K562 (cell line): ENCODE measurements at regions not wholly inside any gene's neighbourhood (a gene's known extent, or its start where the extent isn't known, plus 50 kb on each side); places are given as distances from the start of the nearest gene placed in this dataset.

Experiments
- ADNP ChIP-seq: fragments of 200-800 bp; sonication (Bioruptor generic); IDR thresholded peaks from 2 replicates; pipeline ENCODE4 v1.6.1; 2016; ENCODE audit warnings: missing genetic modification characterization, missing compliant biosample characterization
- ATF7 ChIP-seq: fragments of 450-650 bp; IDR thresholded peaks from 2 replicates; pipeline ENCODE4 v1.7.1; 2014; ENCODE audit warnings: mild to moderate bottlenecking, moderate library complexity
- BRD4 ChIP-seq: fragments of 200-600 bp; sonication (generic); IDR thresholded peaks from 2 replicates; pipeline ENCODE4 v1.6.1; 2017; ENCODE audit warnings: inconsistent platforms
- BRF2 ChIP-seq: IDR thresholded peaks from 3 replicates; pipeline ENCODE4 v1.6.1; 2011; ENCODE audit warnings: borderline replicate concordance, mild to moderate bottlenecking; ENCODE audit not compliant: insufficient read length, insufficient read depth
- CBX1 ChIP-seq: sonication (generic); IDR thresholded peaks from 2 replicates; pipeline ENCODE4 v1.6.1; 2016; ENCODE audit warnings: antibody characterized with exemption, low read depth, mild to moderate bottlenecking
- CREB1 ChIP-seq, 2 experiments: sonication (generic) in 1 of 2; formaldehyde crosslinking in 1 of 2; IDR thresholded peaks; 2 replicates each; pipeline versions ENCODE4 v1.6.1 to v1.8.0; 2012 to 2022; ENCODE audit warnings: inconsistent platforms in 1 of 2, mild to moderate bottlenecking in 1 of 2, missing genetic modification reagents in 1 of 2, moderate library complexity in 1 of 2
- CSDE1 ChIP-seq, 2 experiments: fragments of 450-650 bp; IDR thresholded peaks; 2 replicates each; pipeline ENCODE4 v1.6.1; 2016; ENCODE audit warnings: mild to moderate bottlenecking in 1 of 2
- CTCF ChIP-seq, 3 experiments: IDR thresholded peaks in 2 of 3; conservative IDR thresholded peaks in 1 of 3; 2 replicates each; pipeline ENCODE4 v1.5.1; 2011 to 2012; ENCODE audit warnings: low read length in 3 of 3, mild to moderate bottlenecking in 3 of 3, control low read depth in 2 of 3, improper control_type of control experiment in 1 of 3, inconsistent platforms in 1 of 3, low read depth in 1 of 3, mixed read lengths in 1 of 3, moderate library complexity in 1 of 3; ENCODE audit not compliant: insufficient read depth in 2 of 3
- FOXP1 ChIP-seq: sonication (generic); formaldehyde crosslinking; IDR thresholded peaks from 2 replicates; pipeline ENCODE4 v1.8.0; 2022; ENCODE audit warnings: mild to moderate bottlenecking, missing genetic modification reagents
- ILF3 ChIP-seq: fragments of 450-650 bp; IDR thresholded peaks from 2 replicates; pipeline ENCODE4 v1.6.1; 2018; ENCODE audit warnings: antibody characterized with exemption, mild to moderate bottlenecking, moderate library complexity, borderline replicate concordance
- TCF7L2 ChIP-seq: fragments of 150-350 bp; IDR thresholded peaks from 2 replicates; pipeline ENCODE4 v1.6.1; 2016; ENCODE audit warnings: low read depth, mild to moderate bottlenecking, low read length, moderate library complexity
- ZBTB26 ChIP-seq: fragments of 450-650 bp; formaldehyde crosslinking; IDR thresholded peaks from 2 replicates; pipeline ENCODE4 v1.4.0; 2022; ENCODE audit warnings: missing genetic modification characterization
- ZBTB43 ChIP-seq: sonication (generic); formaldehyde crosslinking; IDR thresholded peaks from 2 replicates; pipeline ENCODE4 v1.8.0; 2023; ENCODE audit warnings: mild to moderate bottlenecking, missing genetic modification reagents
- ZNF436 ChIP-seq: fragments of 250-450, 450-650 bp; sonication (Bioruptor Pico); formaldehyde crosslinking; IDR thresholded peaks from 2 replicates; pipeline ENCODE4 v1.7.0; 2020; ENCODE audit warnings: mild to moderate bottlenecking

GRCh38 chr15:95260856-95261255 is 1029.5 kb downstream of the MCTP2 start:
- TF ChIP-seq TCF7L2 (no peak), CBX1 (no peak), ZBTB26 (CRISPR knock-in tag) (no peak), BRD4 (no peak), ADNP (no peak), CTCF (IDR thresholded peaks at IDR 0.05 in 2 of 3, conservative IDR thresholded peaks at IDR 0.05 in 1 of 3; ENCODE audit: insufficient read depth in 2 of 3, low read depth in 1 of 3, low read length in 3 of 3) (no peak), ILF3 (no peak), CSDE1 (IDR thresholded peaks at IDR 0.05) (no peak), ZNF436 (CRISPR knock-in tag) (no peak), FOXP1 (CRISPR knock-in tag) (no peak), ATF7 (no peak), ZBTB43 (CRISPR knock-in tag) (no peak), CREB1 (IDR thresholded peaks at IDR 0.05) (no peak), CREB1 (CRISPR knock-in tag; IDR thresholded peaks at IDR 0.05) (no peak), BRF2 (no peak)
